GM23338 (cell line): ENCODE measurements at regions not wholly inside any gene's neighbourhood (a gene's known extent, or its start where the extent isn't known, plus 50 kb on each side); places are given as distances from the start of the nearest gene placed in this dataset.

Experiments
- CTCF ChIP-seq, 2 experiments: fragments of 200-600 bp in 1 of 2; sonication (generic) in 1 of 2; conservative IDR thresholded peaks; 2 replicates each; pipeline versions ENCODE4 v1.5.1 to v1.6.1; 2016 to 2017; ENCODE audit warnings: antibody characterized with exemption in 2 of 2, low read depth in 2 of 2, mild to moderate bottlenecking in 2 of 2, moderate library complexity in 1 of 2
- EZH2 ChIP-seq: fragments of 200-600 bp; sonication (generic); IDR thresholded peaks from one replicate; pipeline ENCODE4 v1.8.0; 2017; ENCODE audit warnings: antibody characterized with exemption, mild to moderate bottlenecking, low read depth; ENCODE audit not compliant: unreplicated experiment
- JUNB ChIP-seq: IDR thresholded peaks from one replicate; pipeline ENCODE4 v1.6.1; 2016; ENCODE audit warnings: antibody characterized with exemption; ENCODE audit not compliant: unreplicated experiment
- NANOG ChIP-seq: IDR thresholded peaks from 2 replicates; pipeline ENCODE4 v1.6.1; 2016; ENCODE audit warnings: antibody characterized with exemption, borderline replicate concordance
- POLR2AphosphoS5 ChIP-seq: IDR thresholded peaks from 2 replicates; pipeline ENCODE4 v1.6.1; 2016; ENCODE audit warnings: antibody characterized with exemption, low read depth
- ZNF462 ChIP-seq: fragments of 250-450 bp; sonication (Bioruptor Pico); IDR thresholded peaks from 2 replicates; pipeline ENCODE4 v1.5.0; 2020; ENCODE audit warnings: mild to moderate bottlenecking, moderate library complexity
- TF ChIP-seq, protein P1 (sequence below): IDR thresholded peaks from one replicate; pipeline ENCODE4 v1.6.1; 2018; ENCODE audit warnings: antibody characterized with exemption; ENCODE audit not compliant: unreplicated experiment
- TF ChIP-seq, protein P2 (sequence below): IDR thresholded peaks from 2 replicates; pipeline ENCODE4 v1.6.1; 2016; ENCODE audit warnings: antibody characterized with exemption

- TF ChIP-seq CTCF (conservative IDR thresholded peaks at IDR 0.05; ENCODE audit: low read depth in 2 of 2) (no peak), EZH2 (no peak), JUNB (no peak), ZNF462 (no peak), NANOG (peak; percentile 29; the same call in 1 of the 2 replicates), POLR2AphosphoS5 (no peak)
- TF ChIP-seq, protein P1, sequence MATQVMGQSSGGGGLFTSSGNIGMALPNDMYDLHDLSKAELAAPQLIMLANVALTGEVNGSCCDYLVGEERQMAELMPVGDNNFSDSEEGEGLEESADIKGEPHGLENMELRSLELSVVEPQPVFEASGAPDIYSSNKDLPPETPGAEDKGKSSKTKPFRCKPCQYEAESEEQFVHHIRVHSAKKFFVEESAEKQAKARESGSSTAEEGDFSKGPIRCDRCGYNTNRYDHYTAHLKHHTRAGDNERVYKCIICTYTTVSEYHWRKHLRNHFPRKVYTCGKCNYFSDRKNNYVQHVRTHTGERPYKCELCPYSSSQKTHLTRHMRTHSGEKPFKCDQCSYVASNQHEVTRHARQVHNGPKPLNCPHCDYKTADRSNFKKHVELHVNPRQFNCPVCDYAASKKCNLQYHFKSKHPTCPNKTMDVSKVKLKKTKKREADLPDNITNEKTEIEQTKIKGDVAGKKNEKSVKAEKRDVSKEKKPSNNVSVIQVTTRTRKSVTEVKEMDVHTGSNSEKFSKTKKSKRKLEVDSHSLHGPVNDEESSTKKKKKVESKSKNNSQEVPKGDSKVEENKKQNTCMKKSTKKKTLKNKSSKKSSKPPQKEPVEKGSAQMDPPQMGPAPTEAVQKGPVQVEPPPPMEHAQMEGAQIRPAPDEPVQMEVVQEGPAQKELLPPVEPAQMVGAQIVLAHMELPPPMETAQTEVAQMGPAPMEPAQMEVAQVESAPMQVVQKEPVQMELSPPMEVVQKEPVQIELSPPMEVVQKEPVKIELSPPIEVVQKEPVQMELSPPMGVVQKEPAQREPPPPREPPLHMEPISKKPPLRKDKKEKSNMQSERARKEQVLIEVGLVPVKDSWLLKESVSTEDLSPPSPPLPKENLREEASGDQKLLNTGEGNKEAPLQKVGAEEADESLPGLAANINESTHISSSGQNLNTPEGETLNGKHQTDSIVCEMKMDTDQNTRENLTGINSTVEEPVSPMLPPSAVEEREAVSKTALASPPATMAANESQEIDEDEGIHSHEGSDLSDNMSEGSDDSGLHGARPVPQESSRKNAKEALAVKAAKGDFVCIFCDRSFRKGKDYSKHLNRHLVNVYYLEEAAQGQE, result no peak
- TF ChIP-seq, protein P2, sequence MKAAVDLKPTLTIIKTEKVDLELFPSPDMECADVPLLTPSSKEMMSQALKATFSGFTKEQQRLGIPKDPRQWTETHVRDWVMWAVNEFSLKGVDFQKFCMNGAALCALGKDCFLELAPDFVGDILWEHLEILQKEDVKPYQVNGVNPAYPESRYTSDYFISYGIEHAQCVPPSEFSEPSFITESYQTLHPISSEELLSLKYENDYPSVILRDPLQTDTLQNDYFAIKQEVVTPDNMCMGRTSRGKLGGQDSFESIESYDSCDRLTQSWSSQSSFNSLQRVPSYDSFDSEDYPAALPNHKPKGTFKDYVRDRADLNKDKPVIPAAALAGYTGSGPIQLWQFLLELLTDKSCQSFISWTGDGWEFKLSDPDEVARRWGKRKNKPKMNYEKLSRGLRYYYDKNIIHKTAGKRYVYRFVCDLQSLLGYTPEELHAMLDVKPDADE, result no peak
Measured at GRCh38 chr13:111846391-111847159, 220.4 kb upstream of the SOX1 start.
